Gastrocnemius medialis (tissue), 4 donors: ENCODE measurements at regions not wholly inside any gene's neighbourhood (a gene's known extent, or its start where the extent isn't known, plus 50 kb on each side); places are given as distances from the start of the nearest gene placed in this dataset.
A peak's percentile ranks its signal among the peaks of the same experiment; 100 is the strongest.

ENCODE experiments used
- ATAC-seq, 2 donors: fragments of 150-250 bp; one replicate each; pipeline ENCODE4 v1.9.1; 2016
- DNase-seq, 2 donors: peaks; one replicate each; pipeline ENCODE4 v3.0.0-alpha.2; 2019
- H3K27ac ChIP-seq, 4 donors: fragments of 200-600 bp; sonication (generic); 1 replicate in 1 of 4; 2 replicates in 3 of 4; pipeline ENCODE4 v1.5.1; 2016 to 2018; ENCODE audit warnings: mild to moderate bottlenecking in 2 of 4, moderate library complexity in 1 of 4
- H3K27me3 ChIP-seq, 3 donors: fragments of 200-600 bp; sonication (generic) in 2 of 3; 1 replicate in 1 of 3; 2 replicates in 2 of 3; pipeline versions ENCODE4 v1.5.1 to v1.6.0; 2016 to 2019; ENCODE audit warnings: mild to moderate bottlenecking in 1 of 3, moderate library complexity in 1 of 3
- H3K36me3 ChIP-seq, 2 donors: fragments of 200-600 bp; sonication (generic) in 1 of 2; one replicate each; pipeline ENCODE4 v1.5.1; 2017 to 2018
- H3K4me1 ChIP-seq, 2 donors: fragments of 200-600 bp; sonication (generic) in 1 of 2; one replicate each; pipeline ENCODE4 v1.5.1; 2016 to 2017; ENCODE audit warnings: mild to moderate bottlenecking in 2 of 2
- H3K4me3 ChIP-seq, 4 donors: fragments of 200-600 bp; sonication (generic) in 3 of 4; 1 replicate in 1 of 4; 2 replicates in 3 of 4; pipeline ENCODE4 v1.5.1; 2016 to 2019; ENCODE audit warnings: mild to moderate bottlenecking in 2 of 4
- H3K9me3 ChIP-seq, 3 donors: fragments of 200-600 bp; sonication (generic) in 2 of 3; 1 replicate in 1 of 3; 2 replicates in 2 of 3; pipeline ENCODE4 v1.5.1; 2016 to 2019
- CTCF ChIP-seq, 5 experiments: fragments of 450-650 bp in 3 of 5; fragments of 200-600 bp in 2 of 5; sonication (generic) in 2 of 5; IDR thresholded peaks in 4 of 5; conservative IDR thresholded peaks in 1 of 5; 1 replicate in 4 of 5; 2 replicates in 1 of 5; pipeline ENCODE4 v1.5.1; 2016 to 2019; ENCODE audit warnings: antibody characterized with exemption in 5 of 5, mild to moderate bottlenecking in 3 of 5, moderate library complexity in 3 of 5
- POLR2A ChIP-seq, 2 donors: fragments of 450-650 bp; IDR thresholded peaks; one replicate each; pipeline ENCODE4 v1.6.1; 2017; ENCODE audit warnings: antibody characterized with exemption in 2 of 2, mild to moderate bottlenecking in 2 of 2, moderate library complexity in 2 of 2
- in situ Hi-C, 4 donors: fragments of 200-750 bp; cut with MboI; loops; one replicate each; pipeline versions ENCODE4 v1.15.0 to v1.8.0; 2017; ENCODE audit warnings: low sequenced_read_pairs in 4 of 4
- intact Hi-C: fragments of 100-400 bp; cut with DNase I; formaldehyde crosslinking; loops from one replicate; pipeline ENCODE4 v1.15.1; 2023; ENCODE audit warnings: low total_unique reads

GRCh38 chr6:1554476-1555310, 55.0 kb upstream of the FOXC1 start:
- DNase-seq (peak; percentile 49 to 65), ATAC-seq (peak; percentile 53 to 57)
- Histone ChIP-seq H3K36me3 (no peaks in the 10 kb centered on the region), H3K4me1 (peaks cover 4 to 5% of the 10 kb centered on the region in 2 donors), H3K9me3 (no peaks in the 10 kb centered on the region), H3K27ac (peak overlapping the region; percentile 67 to 81 (median 76)), H3K27me3 (no peaks in the 10 kb centered on the region), H3K4me3 (peak overlapping the region; percentile 64 to 83 (median 74))
- intact Hi-C loops (loop anchor here (1.0 kb wide), 1 partner anchor 30 kb away; no protein-coding TSS in a partner anchor), in situ Hi-C loops (no loop called here)
- TF ChIP-seq POLR2A (IDR thresholded peaks at IDR 0.05) (peak; percentile 57 to 64), CTCF (IDR thresholded peaks at IDR 0.05 in 4 of 5, conservative IDR thresholded peaks at IDR 0.05 in 1 of 5) (peak; percentile 51 to 89 (median 80))

- in situ Hi-C loops (no loop called here), intact Hi-C loops (no loop called here)
- H3K4me1 ChIP-seq: peaks cover 0 to 4% of the 10 kb centered on the region in 2 donors
- no peak overlapping the region for H3K27ac ChIP-seq
- H3K4me3 ChIP-seq: no peak overlapping the region
- ATAC-seq (no peak), DNase-seq (no peak)
- no peaks in the 10 kb centered on the region for H3K36me3 ChIP-seq
- H3K27me3 ChIP-seq: no peaks in the 10 kb centered on the region
- TF ChIP-seq POLR2A (IDR thresholded peaks at IDR 0.05) (no peak), CTCF (IDR thresholded peaks at IDR 0.05 in 4 of 5, conservative IDR thresholded peaks at IDR 0.05 in 1 of 5) (no peak)
- H3K9me3 ChIP-seq: no peaks in the 10 kb centered on the region
Observed at GRCh38 chr6:1558388-1558787, 51.3 kb upstream of the FOXC1 start.
